HG03439 (cell line): ENCODE measurements at regions not wholly inside any gene's neighbourhood (a gene's known extent, or its start where the extent isn't known, plus 50 kb on each side); places are given as distances from the start of the nearest gene placed in this dataset.

Experiments
- ATAC-seq: cut with Tn5 transposase; IDR thresholded peaks from one replicate; pipeline ENCODE4 v1.9.1; 2021; ENCODE audit warnings: mild to moderate bottlenecking, moderate library complexity; ENCODE audit not compliant: unreplicated experiment

DNA sequence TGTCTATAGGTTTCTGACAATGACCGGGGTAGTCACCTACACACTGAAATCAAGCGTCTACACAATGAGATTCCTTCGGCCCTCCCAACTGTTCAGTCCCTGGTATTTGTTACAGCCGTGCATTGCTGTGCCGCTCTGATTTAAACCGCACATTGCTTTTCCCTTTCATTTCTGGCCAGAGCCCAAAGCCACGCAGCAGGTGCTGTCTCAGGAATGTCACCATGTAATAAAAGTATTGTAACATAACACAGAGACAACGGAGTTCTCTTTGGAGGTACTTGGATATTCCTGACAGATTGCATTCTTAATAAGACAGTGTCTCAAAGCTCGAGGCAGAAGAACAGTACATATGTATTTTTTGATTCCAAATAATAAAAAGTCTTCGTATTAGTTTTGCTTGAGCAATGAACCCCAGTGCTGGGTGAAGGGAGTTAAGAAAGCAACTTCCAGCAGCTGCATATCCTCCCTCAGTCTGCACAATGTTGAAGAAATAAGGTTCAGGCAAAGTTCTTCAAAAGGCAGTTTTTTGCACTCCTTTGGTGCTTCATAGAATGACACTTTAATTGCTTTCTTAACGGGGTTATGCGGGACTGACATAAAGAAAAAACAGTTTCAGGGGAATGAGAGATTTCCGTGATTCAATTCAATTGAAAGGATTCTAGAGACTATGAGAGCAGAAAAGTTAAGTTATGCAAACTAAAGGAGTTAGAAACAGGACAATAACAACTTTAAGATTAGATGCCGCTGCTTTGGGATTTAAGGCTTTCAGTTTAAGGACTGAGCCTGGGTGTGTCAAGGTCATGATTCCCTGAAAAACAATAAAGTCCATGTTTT, 288.7 kb upstream of the FLRT2 start:
- no peak for ATAC-seq

DNA sequence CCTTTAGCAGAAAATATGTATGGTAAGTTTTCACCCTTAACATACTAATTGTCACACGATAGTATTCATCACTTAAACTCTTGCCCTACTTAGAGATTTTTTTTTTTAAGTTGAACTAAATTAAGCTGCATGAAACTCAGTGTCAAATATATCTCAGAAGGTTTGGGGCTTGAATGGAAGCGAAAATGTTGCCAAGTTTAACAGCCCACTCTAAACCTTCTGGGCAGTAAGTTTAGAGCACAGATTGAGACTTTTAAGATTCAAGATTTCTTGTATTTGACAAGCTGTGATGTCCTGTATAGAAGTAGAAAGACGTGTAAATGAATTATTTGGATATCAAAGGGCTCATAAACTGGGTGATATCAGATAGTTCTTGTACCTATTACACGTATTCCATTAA, 287.3 kb upstream of the FLRT2 start:
- no peak for ATAC-seq

DNA sequence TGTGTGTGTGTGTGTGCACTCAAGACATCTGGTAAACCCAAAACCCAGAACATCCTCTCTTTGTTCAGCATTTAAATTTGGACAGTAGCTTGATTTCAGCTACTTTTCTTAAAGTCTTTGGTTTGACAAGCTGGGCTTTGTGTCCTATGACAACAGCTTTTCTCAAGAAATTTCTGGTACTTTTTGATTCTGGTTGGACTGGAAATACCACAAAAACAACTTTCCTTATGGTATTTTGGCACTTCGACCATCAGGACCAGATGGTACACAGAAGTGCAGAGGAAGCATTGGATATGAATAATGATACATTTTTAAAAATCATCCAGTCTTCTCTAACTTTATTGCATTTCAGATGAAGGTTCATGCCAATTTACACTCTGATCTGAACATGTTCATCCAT, 286.6 kb upstream of the FLRT2 start:
- no peak for ATAC-seq

DNA sequence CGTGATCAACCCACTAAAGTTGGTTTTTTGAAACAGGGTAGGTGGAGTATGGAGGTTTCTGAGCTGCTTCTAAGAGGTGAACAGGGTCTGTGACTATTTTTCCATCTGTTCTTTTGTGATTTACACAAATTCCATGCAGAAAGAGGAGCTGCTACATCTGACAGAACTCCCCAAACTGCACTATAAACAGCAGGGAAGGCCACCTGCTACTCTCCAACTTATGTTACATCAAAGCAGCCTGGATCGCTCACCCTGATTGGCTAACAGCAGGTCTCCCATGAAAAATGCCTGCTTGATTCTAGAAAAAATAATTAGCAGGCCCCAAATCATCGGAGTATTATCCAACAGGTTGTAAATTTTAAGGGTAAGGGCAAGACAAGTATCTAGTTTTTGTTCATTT, 282.9 kb upstream of the FLRT2 start:
- no peak for ATAC-seq

DNA sequence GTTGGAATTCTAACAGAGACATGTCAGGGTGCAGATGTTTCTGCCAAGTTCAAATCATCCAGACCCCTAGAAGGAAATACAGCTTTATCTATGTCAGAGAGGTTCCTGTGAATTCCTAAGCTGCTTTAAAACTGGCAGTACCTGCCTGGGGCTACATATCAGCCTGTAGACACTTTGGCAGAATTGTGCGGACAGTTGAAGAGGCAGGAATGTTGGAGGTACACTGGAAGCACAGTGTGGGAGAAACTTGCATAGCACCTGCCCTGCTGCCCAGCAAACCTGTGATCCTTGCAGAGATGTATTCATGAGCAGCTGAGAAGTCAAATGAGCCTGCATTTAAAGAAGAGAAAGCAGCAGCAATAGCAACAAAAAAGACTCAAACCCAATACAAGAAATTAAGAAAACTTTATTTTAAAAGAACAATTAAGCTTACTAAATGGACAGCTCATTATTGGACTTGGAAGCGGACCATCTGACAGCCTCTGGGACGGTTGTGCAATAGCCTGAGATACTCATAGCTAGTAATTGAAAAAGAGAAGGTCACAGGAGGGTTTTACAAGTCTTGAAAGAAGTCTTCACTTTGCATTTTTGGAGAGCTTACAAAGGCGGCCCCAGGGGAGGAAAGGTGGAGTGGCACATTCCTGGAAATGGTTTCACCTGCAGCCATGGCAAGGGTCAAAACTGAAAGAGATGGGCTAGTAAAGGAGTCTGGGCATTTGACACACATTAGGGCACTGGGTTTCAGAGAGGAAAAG, 280.9 kb upstream of the FLRT2 start:
- no peak for ATAC-seq

DNA sequence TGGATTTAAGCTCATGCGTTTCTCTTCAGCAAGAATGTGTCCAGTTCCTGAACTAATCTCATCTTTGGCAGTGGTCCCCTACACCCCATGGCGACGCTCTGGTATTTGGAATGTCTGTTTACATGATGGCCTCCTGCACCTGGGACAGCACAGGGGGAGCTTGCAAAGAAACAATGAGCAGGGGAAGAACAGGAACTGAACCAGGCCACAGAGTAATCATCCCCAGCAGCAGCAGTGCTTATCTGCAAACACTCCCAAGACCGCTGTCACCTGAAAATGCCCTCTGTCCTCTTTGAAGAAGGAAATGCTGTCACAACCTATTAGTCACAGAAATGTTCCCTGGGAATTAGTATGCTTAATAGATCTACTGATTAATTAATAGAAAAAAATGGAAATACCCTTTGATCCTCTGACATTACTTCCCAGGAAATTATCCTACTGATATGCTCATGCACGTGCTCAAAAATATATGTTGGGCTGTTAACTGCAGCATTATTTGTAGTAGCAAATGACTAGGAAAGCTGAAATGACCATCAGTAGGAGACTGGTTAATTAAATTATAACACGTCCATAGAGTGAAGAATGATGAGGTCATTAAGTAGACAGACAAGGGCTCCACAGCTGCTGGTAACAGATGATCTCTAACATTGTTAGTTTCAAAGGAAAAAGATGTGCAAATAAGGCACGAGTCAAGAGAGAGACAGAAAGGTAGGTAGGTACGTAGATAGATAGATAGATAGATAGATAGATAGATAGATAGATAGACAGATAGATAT, 279.3 kb upstream of the FLRT2 start:
- ATAC-seq, result no peak

DNA sequence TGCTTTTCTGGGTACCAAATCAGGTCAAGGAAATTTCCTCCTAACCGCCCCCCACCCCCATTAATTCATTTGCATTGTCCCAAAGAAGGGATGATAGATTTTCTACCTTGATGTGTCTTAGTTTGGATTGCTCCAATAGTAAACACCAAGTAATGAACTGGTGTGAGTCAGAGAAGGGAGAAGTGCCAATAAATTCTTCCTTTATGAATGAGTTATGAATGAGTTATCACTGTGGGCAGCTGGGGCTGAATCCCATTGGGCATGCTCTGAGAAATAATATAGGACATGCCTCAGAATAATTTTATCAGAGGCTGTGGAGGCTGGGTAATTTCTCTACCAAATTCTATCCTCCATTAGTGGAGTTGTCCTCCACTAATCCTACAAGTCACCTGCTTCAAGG, 277.9 kb upstream of the FLRT2 start:
- no peak for ATAC-seq

DNA sequence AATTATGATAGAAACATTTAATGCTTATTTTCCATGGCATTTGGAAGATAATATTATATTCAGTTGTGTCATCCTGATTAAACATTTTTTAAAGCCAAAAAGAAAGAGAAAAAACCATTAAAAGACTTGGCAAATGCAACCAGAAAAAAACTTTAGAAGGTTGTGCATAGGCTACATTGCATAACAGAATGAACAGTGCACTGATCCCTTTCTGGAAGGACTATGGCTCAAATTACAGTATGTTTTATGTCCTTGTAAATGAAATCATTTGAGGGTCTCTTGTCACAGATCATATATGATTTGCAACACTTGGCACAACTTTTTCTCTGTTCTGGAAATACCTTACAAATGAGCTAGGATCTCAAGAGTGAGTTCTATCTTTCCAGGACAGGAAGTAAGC, 275.2 kb upstream of the FLRT2 start:
- no peak for ATAC-seq

DNA sequence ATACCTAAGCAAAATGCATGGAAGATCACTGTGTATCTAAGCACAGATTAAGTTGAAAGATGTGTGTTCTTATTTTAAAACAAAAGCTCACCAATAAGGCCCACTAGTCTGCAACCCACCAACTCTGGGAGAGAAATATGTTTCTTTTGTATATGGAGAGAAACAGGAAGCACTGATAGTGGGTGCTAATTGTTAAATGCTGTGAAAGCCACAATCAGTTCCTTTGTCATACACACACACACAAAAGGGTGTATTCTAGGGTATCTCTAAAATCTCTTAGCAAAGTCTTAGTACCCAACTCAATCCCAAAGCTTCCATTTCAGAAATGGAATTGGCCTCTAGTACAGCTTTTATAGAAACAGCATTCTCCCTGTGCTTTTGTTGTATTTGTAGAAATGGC, 272.7 kb upstream of the FLRT2 start:
- ATAC-seq, result no peak

DNA sequence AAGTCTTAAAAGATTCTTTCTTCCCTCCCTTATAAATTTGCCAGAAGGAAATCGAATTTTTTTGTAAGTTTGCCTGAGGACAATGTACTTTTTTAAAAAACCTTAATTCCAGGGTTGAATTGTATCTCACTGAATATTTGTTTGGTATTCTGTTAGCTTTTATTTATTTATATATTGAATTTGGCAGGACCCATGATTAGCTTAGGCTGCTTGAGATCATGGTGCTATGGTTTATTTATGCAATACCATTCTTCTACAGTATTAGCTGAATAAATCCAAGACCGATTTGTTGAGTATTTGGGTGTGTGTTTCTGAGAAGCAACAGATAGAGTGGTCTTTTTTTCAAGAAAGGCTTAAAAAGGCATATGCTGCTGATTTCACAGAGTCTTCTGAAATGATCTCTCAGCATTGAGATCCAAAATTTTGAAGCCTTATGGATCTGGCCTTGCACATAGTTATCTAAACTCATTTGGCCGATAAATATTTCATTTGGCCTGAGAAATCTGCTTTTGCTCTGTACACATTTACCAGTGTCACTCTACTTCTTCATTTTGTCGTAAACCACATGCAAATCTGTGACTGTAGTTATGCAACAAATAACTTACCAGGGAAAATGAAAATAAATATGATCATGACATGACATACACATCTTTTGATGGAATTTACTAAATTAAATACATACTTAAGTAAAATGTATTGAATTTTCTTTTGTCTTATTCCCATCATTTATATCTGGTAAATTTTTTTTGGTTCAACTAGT, 265.8 kb upstream of the FLRT2 start:
- no peak for ATAC-seq

DNA sequence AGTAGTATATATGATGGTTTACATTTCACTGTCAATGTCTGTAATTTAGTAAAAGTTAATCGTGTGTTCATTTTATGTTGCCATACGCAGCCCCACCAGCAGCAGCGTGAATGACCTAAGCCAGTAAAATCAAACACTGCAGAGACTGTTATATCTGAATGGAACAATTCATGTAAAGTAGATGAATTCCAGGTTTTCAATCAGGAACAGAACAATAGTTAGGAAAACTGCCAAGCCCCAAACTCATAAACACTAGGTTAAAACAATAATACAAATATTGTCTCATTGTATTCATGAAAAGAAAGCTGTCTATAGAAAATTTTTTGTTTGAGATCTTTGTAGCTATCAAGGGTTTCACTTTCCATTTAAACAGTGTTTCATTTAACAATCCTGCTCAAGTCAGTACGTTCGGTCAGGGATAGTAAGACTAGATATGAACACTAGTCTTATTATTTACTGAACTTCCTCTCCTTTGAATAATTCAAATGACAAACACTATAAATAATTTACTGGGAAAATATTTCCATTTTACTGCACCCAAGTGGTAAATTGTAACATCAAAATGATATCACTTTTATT, 256.8 kb upstream of the FLRT2 start:
- no peak for ATAC-seq

DNA sequence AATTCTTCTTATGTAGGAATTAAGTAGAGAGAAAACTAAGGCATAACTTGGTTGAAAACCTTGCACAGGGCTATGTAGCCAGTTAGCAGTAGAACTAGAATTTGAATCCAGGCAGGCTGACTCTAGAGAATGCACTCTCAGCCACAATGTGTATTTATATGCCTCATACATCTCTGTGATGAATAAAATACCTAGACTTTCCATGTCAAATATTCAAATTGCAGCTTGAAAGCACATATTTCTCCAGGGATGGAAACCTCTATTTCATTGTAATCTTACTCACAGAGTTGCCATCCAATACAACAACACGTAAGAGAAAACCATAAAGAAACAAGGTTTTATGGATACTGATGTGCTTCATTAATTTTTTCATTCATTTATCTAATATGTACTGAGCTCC, 256.0 kb upstream of the FLRT2 start:
- no peak for ATAC-seq

DNA sequence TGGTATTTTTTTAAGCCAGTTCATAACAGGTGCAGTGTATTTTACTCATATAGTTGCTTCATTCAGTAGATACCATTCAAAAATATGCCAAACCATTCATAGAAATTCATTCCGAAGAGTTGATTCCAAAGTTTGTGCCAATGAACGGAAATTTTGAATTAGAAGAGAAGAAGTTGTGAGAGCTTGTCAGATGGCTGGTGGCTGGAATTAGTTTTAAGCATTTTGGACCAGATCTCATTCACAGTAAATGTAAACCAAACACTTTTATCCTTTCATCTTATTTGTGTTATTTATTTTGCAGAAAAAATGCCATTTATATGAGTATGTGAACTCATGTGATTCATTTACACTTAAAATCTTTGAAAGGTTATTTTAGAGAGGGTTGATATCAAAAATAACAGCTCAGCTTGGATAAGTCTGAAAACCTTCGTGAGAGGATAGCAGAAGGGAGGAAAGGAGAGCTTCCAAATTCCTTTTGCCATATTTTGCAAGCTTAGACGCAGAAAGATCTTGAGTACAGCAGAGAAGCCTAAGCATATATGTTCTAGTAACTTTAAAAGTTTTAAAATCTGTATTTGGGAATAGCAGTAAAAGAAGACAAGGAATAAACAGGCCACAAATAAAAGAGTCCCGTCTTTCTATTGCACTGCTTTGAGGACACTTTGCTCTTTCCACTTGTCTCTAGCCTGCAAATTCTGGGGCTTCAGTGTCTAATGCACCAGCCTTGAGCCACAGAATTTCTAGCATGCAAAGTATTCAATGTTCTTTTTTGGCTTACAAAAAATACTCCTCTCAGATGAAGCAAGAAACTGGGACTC, 253.6 kb upstream of the FLRT2 start:
- ATAC-seq, result no peak

DNA sequence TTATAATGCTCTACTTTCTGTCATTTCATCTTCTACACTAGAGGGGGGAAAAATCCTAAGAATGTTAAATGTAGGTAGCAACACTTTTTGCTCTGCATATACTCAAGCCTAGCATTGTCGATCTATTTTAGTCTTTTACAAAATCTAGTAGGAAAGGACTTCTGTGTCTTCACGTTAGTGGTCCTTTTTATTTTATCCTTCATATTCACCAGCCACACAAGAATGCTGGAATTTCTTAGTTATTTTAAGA, 253.0 kb upstream of the FLRT2 start:
- no peak for ATAC-seq

DNA sequence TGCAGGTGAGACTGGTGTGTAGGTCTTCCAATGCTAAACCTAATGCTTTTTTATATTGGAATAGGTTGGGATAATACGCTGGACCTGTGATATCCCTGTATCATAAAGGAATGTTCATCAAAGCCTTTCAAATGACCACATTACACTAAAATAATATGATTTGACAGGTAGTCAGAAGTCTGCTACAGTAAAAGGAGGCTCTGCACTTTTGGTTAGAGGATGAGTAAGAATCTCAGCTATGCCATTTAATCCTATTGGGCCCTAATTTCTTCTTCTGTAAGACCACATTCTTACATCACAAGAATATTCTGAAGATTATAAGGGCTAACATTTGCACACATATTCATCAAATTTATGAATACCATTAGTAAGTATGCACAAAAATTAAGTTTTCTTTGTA, 250.5 kb upstream of the FLRT2 start:
- ATAC-seq, result no peak

DNA sequence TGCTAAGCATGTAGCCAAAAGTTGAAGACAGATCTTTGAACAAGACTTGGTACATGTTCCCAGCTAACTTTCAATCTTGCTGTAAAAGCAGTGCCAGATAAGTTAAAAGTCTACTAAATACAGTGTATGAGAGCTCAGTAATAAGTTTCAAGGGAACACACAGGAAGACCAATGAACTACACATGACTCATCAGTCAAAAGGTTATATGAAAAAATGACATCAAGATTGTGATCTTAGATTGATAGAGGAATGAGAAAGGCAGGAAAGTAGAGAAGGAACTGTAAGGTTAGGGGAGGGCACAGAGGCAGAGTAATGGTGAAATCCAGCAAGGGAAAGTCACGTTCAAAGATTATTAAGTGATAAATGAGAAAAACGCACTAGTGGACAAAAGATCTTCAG, 249.9 kb upstream of the FLRT2 start:
- no peak for ATAC-seq

DNA sequence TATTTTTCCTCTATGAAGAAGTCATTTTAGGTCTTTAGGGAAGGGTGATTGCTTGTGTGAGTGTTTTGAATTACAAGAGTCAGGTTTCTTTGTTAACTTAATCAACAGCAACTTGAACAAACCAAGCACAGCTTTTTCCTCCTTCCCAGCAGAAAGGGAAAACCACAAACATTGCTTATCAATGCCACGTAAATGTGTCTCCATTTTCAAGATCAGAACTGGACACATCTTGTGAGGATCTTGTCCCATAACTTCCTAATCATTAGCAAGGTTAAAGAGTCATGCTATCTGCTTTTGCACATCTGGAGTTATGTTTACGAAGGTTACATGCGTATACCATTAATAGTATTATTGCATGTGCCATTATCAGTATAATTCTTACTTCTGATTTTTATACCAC, 248.0 kb upstream of the FLRT2 start:
- ATAC-seq, result no peak

DNA sequence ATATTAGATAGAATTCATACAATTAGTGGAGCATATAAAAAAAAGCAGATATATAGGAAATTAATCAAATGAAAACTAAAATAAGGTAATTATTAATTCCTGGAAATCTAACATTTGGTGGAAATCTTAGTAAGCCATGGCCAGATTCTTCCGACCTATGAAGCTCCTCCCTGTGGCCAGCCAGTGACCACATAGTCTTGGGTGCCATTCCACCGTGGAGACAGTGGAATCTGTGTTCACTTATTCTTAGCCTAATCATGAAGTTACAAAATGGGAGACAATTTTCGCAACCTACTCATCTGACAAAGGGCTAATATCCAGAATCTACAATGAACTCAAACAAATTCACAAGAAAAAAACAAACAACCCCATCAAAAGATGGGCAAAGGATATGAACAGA, 241.9 kb upstream of the FLRT2 start:
- ATAC-seq, result no peak

DNA sequence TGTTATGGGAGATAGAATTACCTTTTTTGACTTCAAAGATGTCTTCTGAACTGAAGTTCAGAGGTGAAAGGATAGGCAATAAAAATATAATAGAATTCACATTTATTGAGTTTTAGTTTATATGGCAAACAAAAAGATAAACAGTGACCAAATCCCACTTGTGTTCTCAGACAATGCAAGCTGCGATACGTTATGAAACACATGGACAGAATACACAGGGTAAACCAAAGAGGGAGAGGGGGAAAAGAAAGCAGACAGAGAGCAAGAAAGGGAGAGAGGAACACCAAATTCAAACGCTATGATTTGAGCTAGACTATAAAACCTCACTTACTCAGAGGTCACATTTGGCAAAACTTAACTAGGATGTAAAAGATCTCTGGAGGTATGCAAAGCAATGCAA, 238.2 kb upstream of the FLRT2 start:
- ATAC-seq, result no peak

DNA sequence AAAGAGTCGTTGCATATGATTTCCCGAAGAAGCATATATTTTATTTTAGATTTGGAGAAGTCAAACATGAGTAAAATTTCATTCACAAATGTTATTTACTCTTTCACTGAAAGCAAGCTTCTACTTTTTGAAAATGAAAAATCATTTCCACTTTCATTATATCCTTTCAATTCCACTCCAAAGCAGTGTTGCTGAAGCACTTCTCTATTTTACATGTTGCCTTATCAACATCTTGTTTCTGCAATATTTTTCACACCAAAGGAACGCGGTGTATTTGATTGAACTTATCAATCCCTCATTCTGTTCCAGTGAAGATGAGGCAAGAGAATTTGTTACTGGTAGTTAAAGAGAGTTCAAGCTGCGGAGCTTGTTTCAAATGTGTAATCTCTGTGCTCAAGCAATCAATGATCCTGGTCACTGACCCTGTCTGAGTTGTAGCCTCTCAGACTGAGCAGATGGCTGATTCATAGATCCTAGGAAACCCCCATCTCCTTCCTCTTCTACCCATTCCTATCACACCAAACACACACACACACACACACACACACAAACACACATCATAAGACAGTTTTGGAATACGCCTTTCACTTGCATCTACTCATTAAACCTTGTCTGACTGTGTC, 236.2 kb upstream of the FLRT2 start:
- no peak for ATAC-seq
